ENCODE measurements at regions not wholly inside any gene's neighbourhood (a gene's known extent, or its start where the extent isn't known, plus 50 kb on each side); places are given as distances from the start of the nearest gene placed in this dataset.

GRCh38 chr14:55899531-55899930 is 218.7 kb upstream of the PELI2 start:
- ChIA-PET POLR2A (no interaction called here), CTCF (no interaction called here)
- peak; percentile 13 for DNase-seq (ENCODE audit: low read depth, low spot score)
- Histone ChIP-seq H3K27ac (ENCODE audit: low read depth, low read length) (no peak overlapping the region), H3K4me3 (ENCODE audit: low read depth, low read length) (no peak overlapping the region), H3K9me3 (ENCODE audit: control insufficient read depth, insufficient read depth, low read length) (no peaks in the 10 kb centered on the region), H3K27me3 (ENCODE audit: control insufficient read depth, insufficient read depth, low read length) (peaks cover 5% of the 10 kb centered on the region)
- TF ChIP-seq CTCF (IDR thresholded peaks at IDR 0.05; ENCODE audit: low read depth, low read length) = no peak

- DNase-seq (ENCODE audit: low read depth, low spot score) = no peak
- Histone ChIP-seq H3K27me3 (ENCODE audit: control insufficient read depth, insufficient read depth, low read length) (peaks cover 5% of the 10 kb centered on the region), H3K4me3 (ENCODE audit: low read depth, low read length) (no peak overlapping the region), H3K27ac (ENCODE audit: low read depth, low read length) (no peak overlapping the region), H3K9me3 (ENCODE audit: control insufficient read depth, insufficient read depth, low read length) (no peaks in the 10 kb centered on the region)
- POLR2A ChIA-PET = no interaction called here
- CTCF ChIA-PET = no interaction called here
- TF ChIP-seq CTCF (IDR thresholded peaks at IDR 0.05; ENCODE audit: low read depth, low read length) = no peak
Observed at GRCh38 chr14:55900749-55901148, 217.5 kb upstream of the PELI2 start.

- ChIA-PET CTCF (no interaction called here), POLR2A (no interaction called here)
- TF ChIP-seq CTCF (IDR thresholded peaks at IDR 0.05; ENCODE audit: low read depth, low read length) = no peak
- DNase-seq (ENCODE audit: low read depth, low spot score) = no peak
- Histone ChIP-seq H3K27ac (ENCODE audit: low read depth, low read length) (no peak overlapping the region), H3K9me3 (ENCODE audit: control insufficient read depth, insufficient read depth, low read length) (no peaks in the 10 kb centered on the region), H3K27me3 (ENCODE audit: control insufficient read depth, insufficient read depth, low read length) (peaks cover 2% of the 10 kb centered on the region), H3K4me3 (ENCODE audit: low read depth, low read length) (no peak overlapping the region)
Observed at GRCh38 chr14:55901291-55901690, 216.9 kb upstream of the PELI2 start.

GRCh38 chr14:55902241-55902640 is 216.0 kb upstream of the PELI2 start:
- H3K27me3 ChIP-seq (ENCODE audit: control insufficient read depth, insufficient read depth, low read length) = peaks cover 2% of the 10 kb centered on the region
- TF ChIP-seq CTCF (IDR thresholded peaks at IDR 0.05; ENCODE audit: low read depth, low read length) = no peak
- ChIA-PET POLR2A (no interaction called here), CTCF (interaction anchor here (0.5 kb wide), 2 partner anchors 12 to 519 kb away, joined by 3 to 6 read pairs; no protein-coding TSS in a partner anchor)
- DNase-seq (ENCODE audit: low read depth, low spot score) = no peak
- H3K4me3 ChIP-seq (ENCODE audit: low read depth, low read length) = no peak overlapping the region
- H3K9me3 ChIP-seq (ENCODE audit: control insufficient read depth, insufficient read depth, low read length) = no peaks in the 10 kb centered on the region
- no peak overlapping the region for H3K27ac ChIP-seq (ENCODE audit: low read depth, low read length)

- Histone ChIP-seq H3K27me3 (ENCODE audit: control insufficient read depth, insufficient read depth, low read length) (peaks cover 4% of the 10 kb centered on the region), H3K9me3 (ENCODE audit: control insufficient read depth, insufficient read depth, low read length) (no peaks in the 10 kb centered on the region), H3K27ac (ENCODE audit: low read depth, low read length) (no peak overlapping the region), H3K4me3 (ENCODE audit: low read depth, low read length) (no peak overlapping the region)
- ChIA-PET CTCF (interaction anchor here (0.6 kb wide), 1 partner anchor 325 kb away, joined by 5 read pairs; no protein-coding TSS in a partner anchor), POLR2A (no interaction called here)
- DNase-seq (ENCODE audit: low read depth, low spot score) = no peak
- no peak for TF ChIP-seq CTCF (IDR thresholded peaks at IDR 0.05; ENCODE audit: low read depth, low read length)
Observed at GRCh38 chr14:55904086-55904485, 214.1 kb upstream of the PELI2 start.

Data from AG04450 (cell line).